ENCODE measurements at regions not wholly inside any gene's neighbourhood (a gene's known extent, or its start where the extent isn't known, plus 50 kb on each side); places are given as distances from the start of the nearest gene placed in this dataset.

- DNase-seq: no peak
Measured at GRCh38 chr13:69391756-69392155, 715.9 kb upstream of the ATXN8OS start.

- no peak for DNase-seq
Measured at GRCh38 chr13:69389899-69390298, 717.7 kb upstream of the ATXN8OS start.

GRCh38 chr13:69373747-69374425 lies 733.7 kb upstream of the ATXN8OS start:
- no peak for DNase-seq

- no peak for DNase-seq
Measured at GRCh38 chr13:69363360-69363759, 744.3 kb upstream of the ATXN8OS start.

GRCh38 chr13:69331245-69331644 lies 776.4 kb upstream of the ATXN8OS start:
- no peak for DNase-seq

GRCh38 chr13:69324090-69324886 lies 783.3 kb upstream of the ATXN8OS start:
- DNase-seq: no peak

- DNase-seq: no peak
Measured at GRCh38 chr13:69319656-69320055, 788.0 kb upstream of the ATXN8OS start.

GRCh38 chr13:69315039-69315438 lies 792.6 kb upstream of the ATXN8OS start:
- no peak for DNase-seq

GRCh38 chr13:69306766-69307165 lies 800.9 kb upstream of the ATXN8OS start:
- DNase-seq: no peak

- DNase-seq: no peak
Measured at GRCh38 chr13:69300131-69300530, 807.5 kb upstream of the ATXN8OS start.

GRCh38 chr13:69296130-69296529 lies 811.5 kb upstream of the ATXN8OS start:
- no peak for DNase-seq

GRCh38 chr13:69292789-69293425 lies 814.7 kb upstream of the ATXN8OS start:
- no peak for DNase-seq

- DNase-seq: no peak
Measured at GRCh38 chr13:69291292-69291906, 816.2 kb upstream of the ATXN8OS start.

- DNase-seq: no peak
Measured at GRCh38 chr13:69288026-69288425, 819.6 kb upstream of the ATXN8OS start.

GRCh38 chr13:69287050-69287698 lies 820.5 kb upstream of the ATXN8OS start:
- no peak for DNase-seq

- no peak for DNase-seq
Measured at GRCh38 chr13:69283837-69284236, 823.8 kb upstream of the ATXN8OS start.

- DNase-seq: no peak
Measured at GRCh38 chr13:69283301-69283700, 824.3 kb upstream of the ATXN8OS start.

GRCh38 chr13:69280399-69280798 lies 827.2 kb upstream of the ATXN8OS start:
- no peak for DNase-seq

GRCh38 chr13:69279213-69279612 lies 828.4 kb upstream of the ATXN8OS start:
- no peak for DNase-seq

- no peak for DNase-seq
Measured at GRCh38 chr13:69274231-69274630, 833.4 kb upstream of the ATXN8OS start.

- DNase-seq: peak; percentile 0
Measured at GRCh38 chr13:69264362-69265334, 843.0 kb upstream of the ATXN8OS start.

- no peak for DNase-seq
Measured at GRCh38 chr13:69243366-69243765, 864.3 kb upstream of the ATXN8OS start.

All from NCI-H446 treated with DMSO at 0.1 percent for 48 hours (cell line).